Activated CD8-positive, alpha-beta T cell treated with anti-CD3 and anti-CD28 coated beads for 36 hours (primary cell): ENCODE measurements at regions not wholly inside any gene's neighbourhood (a gene's known extent, or its start where the extent isn't known, plus 50 kb on each side); places are given as distances from the start of the nearest gene placed in this dataset.

ENCODE experiments used
- ATAC-seq: fragments of 200-7000 bp; cut with Tn5 transposase; one replicate; pipeline ENCODE4 v1.10.0; 2021; ENCODE audit warnings: mild to moderate bottlenecking, moderate library complexity
- CTCF ChIA-PET: fragments of 350-600 bp; sonication (Branson Sonifier 250); formaldehyde crosslinking; loops from one replicate; lab custom pipeline; 2021; ENCODE audit warnings: antibody characterized with exemption; lab: Charles Lee
- POLR2A ChIA-PET: fragments of 350-600 bp; sonication (Branson Sonifier 250); formaldehyde crosslinking; loops from one replicate; lab custom pipeline; 2021; ENCODE audit warnings: antibody characterized with exemption; lab: Charles Lee
- DNase-seq: peaks from one replicate; pipeline ENCODE4 v3.0.0-alpha.2; 2020
- H3K27ac Mint-ChIP-seq: one replicate; pipeline ENCODE4 v1.8.0; 2021; ENCODE audit warnings: mild to moderate bottlenecking, mixed read lengths
- H3K27me3 Mint-ChIP-seq: one replicate; pipeline ENCODE4 v1.8.0; 2021; ENCODE audit warnings: mixed read lengths
- H3K36me3 Mint-ChIP-seq: one replicate; pipeline ENCODE4 v1.8.0; 2021; ENCODE audit warnings: low read depth, mixed read lengths
- H3K4me1 Mint-ChIP-seq: one replicate; pipeline ENCODE4 v1.8.0; 2021; ENCODE audit warnings: low read depth, mixed read lengths
- H3K4me3 Mint-ChIP-seq: one replicate; pipeline ENCODE4 v1.8.0; 2021; ENCODE audit warnings: mild to moderate bottlenecking, moderate library complexity, mixed read lengths
- H3K9me3 Mint-ChIP-seq: one replicate; pipeline ENCODE4 v1.8.0; 2021; ENCODE audit warnings: mixed read lengths
- CTCF ChIP-seq: fragments of 200-600 bp; IDR thresholded peaks from one replicate; pipeline ENCODE4 v1.8.0; 2022; ENCODE audit warnings: antibody characterized with exemption, mild to moderate bottlenecking
- intact Hi-C: fragments of 100-400 bp; cut with micrococcal nuclease; formaldehyde crosslinking; loops from one replicate; pipeline ENCODE4 v1.10.0; 2022

- no peaks in the 10 kb centered on the region for H3K4me1 Mint-ChIP-seq
- no peak overlapping the region for H3K27ac Mint-ChIP-seq
- DNase-seq (no peak), ATAC-seq (no peak)
- CTCF ChIA-PET = no interaction called here
- POLR2A ChIA-PET = interaction anchor here (0.7 kb wide), 1 partner anchor 23 kb away, joined by 3 read pairs; no protein-coding TSS in a partner anchor
- intact Hi-C loops = no loop called here
- no peak overlapping the region for H3K4me3 Mint-ChIP-seq
- H3K36me3 Mint-ChIP-seq = no peaks in the 10 kb centered on the region
- H3K9me3 Mint-ChIP-seq = no peaks in the 10 kb centered on the region
- no peak for TF ChIP-seq CTCF
- no peaks in the 10 kb centered on the region for H3K27me3 Mint-ChIP-seq
Observed at GRCh38 chr9:72420783-72421182, 55.8 kb upstream of the ZFAND5 start.

- Mint-ChIP-seq H3K4me3 (no peak overlapping the region), H3K4me1 (no peaks in the 10 kb centered on the region), H3K9me3 (no peaks in the 10 kb centered on the region), H3K36me3 (no peaks in the 10 kb centered on the region), H3K27me3 (no peaks in the 10 kb centered on the region), H3K27ac (no peak overlapping the region)
- intact Hi-C loops = no loop called here
- ATAC-seq = no peak
- no peak for DNase-seq
- no peak for TF ChIP-seq CTCF
- POLR2A ChIA-PET = no interaction called here
- CTCF ChIA-PET = no interaction called here
Observed at GRCh38 chr9:72415948-72416347, 50.9 kb upstream of the ZFAND5 start.

GRCh38 chr9:72415163-72415562 is 50.2 kb upstream of the ZFAND5 start:
- H3K9me3 Mint-ChIP-seq = no peaks in the 10 kb centered on the region
- H3K4me3 Mint-ChIP-seq = no peak overlapping the region
- POLR2A ChIA-PET = no interaction called here
- H3K27ac Mint-ChIP-seq = no peak overlapping the region
- ATAC-seq (no peak), DNase-seq (no peak)
- no peaks in the 10 kb centered on the region for H3K36me3 Mint-ChIP-seq
- no peaks in the 10 kb centered on the region for H3K27me3 Mint-ChIP-seq
- intact Hi-C loops = no loop called here
- CTCF ChIA-PET = no interaction called here
- H3K4me1 Mint-ChIP-seq = no peaks in the 10 kb centered on the region
- TF ChIP-seq CTCF = no peak
